IMR-90 (cell line): ENCODE measurements at regions not wholly inside any gene's neighbourhood (a gene's known extent, or its start where the extent isn't known, plus 50 kb on each side); places are given as distances from the start of the nearest gene placed in this dataset.

Source experiments
- ATAC-seq: fragments of 200-7000 bp; cut with Tn5 transposase; 2 replicates; pipeline ENCODE4 v1.9.1; 2020; ENCODE audit warnings: low read depth, mild to moderate bottlenecking, moderate library complexity
- BruUV-seq: library from RNA; stranded (reverse); fragments of 400-500 nt; replicated peaks from 2 replicates; lab custom pipeline; 2021; lab: Mats Ljungman, UMichigan
- CTCF ChIA-PET: fragments of 300-600 bp; formaldehyde crosslinking; extraction: SDS; loops from one replicate; lab custom pipeline; 2021; ENCODE audit warnings: antibody characterized with exemption; lab: Yijun Ruan, JAX
- POLR2A ChIA-PET: fragments of 300-600 bp; sonication (Branson Sonifier 250); formaldehyde crosslinking; loops from one replicate; lab custom pipeline; 2022; ENCODE audit warnings: antibody characterized with exemption; ENCODE audit not compliant: unreplicated experiment; lab: Charles Lee
- DNase-seq: peaks from one replicate; pipeline ENCODE4 v3.0.0; 2013
- H2AFZ ChIP-seq: replicated peaks from 2 replicates; pipeline ENCODE3; 2013; ENCODE audit warnings: low read length, mild to moderate bottlenecking; ENCODE audit not compliant: poor library complexity
- H2AK5ac ChIP-seq: 2 replicates; pipeline ENCODE4 v1.6.1; 2013; ENCODE audit warnings: low read depth, low read length, inconsistent platforms
- H2AK9ac ChIP-seq: replicated peaks from 2 replicates; pipeline ENCODE3; 2013; ENCODE audit warnings: mild to moderate bottlenecking, low read depth, low read length, moderate library complexity; ENCODE audit not compliant: poor library complexity
- H2BK120ac ChIP-seq: 2 replicates; pipeline ENCODE4 v1.6.1; 2013; ENCODE audit warnings: low read depth, low read length, inconsistent platforms
- H2BK15ac ChIP-seq: 3 replicates; pipeline ENCODE4 v1.6.1; 2013; ENCODE audit warnings: low read depth, low read length, inconsistent platforms
- H2BK20ac ChIP-seq: 2 replicates; pipeline ENCODE4 v1.6.1; 2013; ENCODE audit warnings: low read depth, mild to moderate bottlenecking, inconsistent platforms, low read length, moderate library complexity
- H2BK5ac ChIP-seq: 2 replicates; pipeline ENCODE4 v1.6.1; 2013; ENCODE audit warnings: mild to moderate bottlenecking, low read depth, low read length, inconsistent platforms; ENCODE audit not compliant: poor library complexity, severe bottlenecking
- H3K14ac ChIP-seq: replicated peaks from 2 replicates; pipeline ENCODE4 v1.6.1; 2013; ENCODE audit warnings: low read depth, low read length, inconsistent platforms
- H3K18ac ChIP-seq: 2 replicates; pipeline ENCODE4 v1.6.1; 2013; ENCODE audit warnings: low read depth, low read length, control low read depth
- H3K23ac ChIP-seq: 2 replicates; pipeline ENCODE4 v1.6.1; 2013; ENCODE audit warnings: low read depth, low read length, inconsistent platforms
- H3K27ac ChIP-seq: 2 replicates; pipeline ENCODE4 v1.5.1; 2013; ENCODE audit warnings: mild to moderate bottlenecking, control low read depth, low read length; ENCODE audit not compliant: insufficient read depth
- H3K27me3 ChIP-seq: 2 replicates; pipeline ENCODE4 v1.6.1; 2013; ENCODE audit warnings: low read length; ENCODE audit not compliant: control insufficient read depth, insufficient read depth
- H3K36me3 ChIP-seq: 2 replicates; pipeline ENCODE4 v1.6.1; 2013; ENCODE audit warnings: low read length, mixed read lengths; ENCODE audit not compliant: control insufficient read depth, insufficient read depth
- H3K4ac ChIP-seq: 2 replicates; pipeline ENCODE4 v1.6.1; 2013; ENCODE audit warnings: low read depth, low read length, inconsistent platforms
- H3K4me1 ChIP-seq: 2 replicates; pipeline ENCODE4 v1.6.1; 2013; ENCODE audit warnings: low read length, mixed read lengths; ENCODE audit not compliant: control insufficient read depth, insufficient read depth
- H3K4me2 ChIP-seq: 2 replicates; pipeline ENCODE4 v1.6.1; 2013; ENCODE audit warnings: low read depth, mild to moderate bottlenecking, control low read depth, low read length, moderate library complexity
- H3K4me3 ChIP-seq: 2 replicates; pipeline ENCODE4 v1.5.1; 2013; ENCODE audit warnings: low read depth, mild to moderate bottlenecking, control low read depth, low read length, moderate library complexity; ENCODE audit not compliant: insufficient read depth
- H3K56ac ChIP-seq: 2 replicates; pipeline ENCODE4 v1.6.1; 2013; ENCODE audit warnings: low read length, inconsistent platforms; ENCODE audit not compliant: insufficient read depth; ENCODE audit errors: extremely low read depth
- H3K79me1 ChIP-seq, 2 experiments: 2 replicates each; pipeline ENCODE4 v1.6.1; 2013; ENCODE audit warnings: low read length in 2 of 2, inconsistent platforms in 1 of 2, low read depth in 1 of 2
- H3K9ac ChIP-seq: 2 replicates; pipeline ENCODE4 v1.6.1; 2013; ENCODE audit warnings: low read depth, low read length, control low read depth
- H3K9me1 ChIP-seq: 2 replicates; pipeline ENCODE4 v1.6.1; 2013; ENCODE audit warnings: low read length, inconsistent platforms; ENCODE audit not compliant: insufficient read depth
- H3K9me3 ChIP-seq: 2 replicates; pipeline ENCODE4 v1.6.1; 2013; ENCODE audit warnings: low read length; ENCODE audit not compliant: control insufficient read depth, insufficient read depth
- H4K20me1 ChIP-seq: 2 replicates; pipeline ENCODE4 v1.6.1; 2013; ENCODE audit warnings: low read length, inconsistent platforms; ENCODE audit not compliant: insufficient read depth
- H4K5ac ChIP-seq: 2 replicates; pipeline ENCODE4 v1.6.1; 2013; ENCODE audit warnings: mild to moderate bottlenecking, low read depth, low read length, control low read depth
- H4K8ac ChIP-seq, 2 experiments: 2 replicates each; pipeline ENCODE4 v1.6.1; 2013; ENCODE audit warnings: low read depth in 2 of 2, low read length in 2 of 2, control low read depth in 1 of 2, inconsistent platforms in 1 of 2
- H4K91ac ChIP-seq: 2 replicates; pipeline ENCODE4 v1.6.1; 2013; ENCODE audit warnings: low read depth, low read length, inconsistent platforms; ENCODE audit not compliant: insufficient read depth
- WGBS, 2 experiments: methylation state at CpG; one replicate each; pipeline versions ENCODE4 v1.1.5 to v1.1.7; 2013; ENCODE audit warnings: missing lambda C conversion rate in 2 of 2; ENCODE audit not compliant: insufficient read length in 1 of 2; ENCODE audit errors: extremely low coverage in 2 of 2; 5-methylcytosine and 5-hydroxymethylcytosine counted together
- dilution Hi-C: fragments of 300-500 bp; cut with HindIII; formaldehyde crosslinking; loops from one replicate; pipeline ENCODE4 v1.14.3; 2018; ENCODE audit warnings: low sequenced_read_pairs; ENCODE audit not compliant: unreplicated experiment
- in situ Hi-C: fragments of 300-500 bp; cut with MboI; formaldehyde crosslinking; loops from 3 replicates; pipeline ENCODE4 v1.14.3; 2019; ENCODE audit warnings: low sequenced_read_pairs, inconsistent platforms, mixed read lengths
- intact Hi-C: fragments of 100-400 bp; cut with micrococcal nuclease; formaldehyde crosslinking; loops from 2 replicates; pipeline ENCODE4 v1.10.0; 2022
- TF ChIP-seq, protein P1 (sequence below): conservative IDR thresholded peaks from 2 replicates; pipeline ENCODE4 v1.5.1; 2012; ENCODE audit warnings: mild to moderate bottlenecking, low read depth, low read length, improper control_type of control experiment

DNA sequence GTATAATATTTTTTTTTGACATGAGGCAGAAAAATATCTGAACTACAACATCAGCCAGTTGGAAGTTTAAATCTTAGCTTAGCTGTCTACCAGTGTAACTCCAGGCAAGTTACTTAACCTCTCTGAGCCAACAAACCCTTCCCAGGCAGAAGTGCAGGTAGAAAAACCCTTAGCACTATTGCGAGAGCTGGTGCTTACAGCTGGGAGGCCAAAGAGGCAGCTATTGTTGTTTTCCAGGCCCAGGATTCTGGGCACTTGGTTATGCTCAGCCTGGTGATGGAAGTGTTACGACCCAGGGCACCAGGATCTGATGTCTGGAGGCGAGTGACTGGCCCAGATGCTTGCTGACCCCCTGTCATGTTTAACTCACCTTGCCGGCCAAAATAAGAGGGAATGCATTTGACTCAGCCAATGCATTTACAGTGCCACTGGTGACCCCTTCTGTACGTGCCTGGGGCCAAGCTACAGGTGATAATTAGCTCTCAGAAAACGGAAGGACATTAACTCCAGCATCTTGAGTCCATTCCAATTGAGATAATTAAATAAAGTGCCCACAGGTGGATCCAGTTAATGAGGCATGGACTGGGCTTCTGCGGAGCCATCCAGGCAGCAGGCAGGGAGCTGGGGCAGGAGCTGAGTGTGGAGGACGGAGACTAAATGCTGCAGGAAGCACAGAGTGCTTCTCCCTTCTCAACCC, 126.5 kb upstream of the HABP2 start:
- Histone ChIP-seq H2BK15ac (no peak overlapping the region), H3K56ac (no peak overlapping the region), H3K9ac (no peak overlapping the region), H4K91ac (no peak overlapping the region), H4K20me1 (no peaks in the 10 kb centered on the region), H2AFZ (no peak overlapping the region), H2AK5ac (no peak overlapping the region), H3K4ac (no peak overlapping the region), H4K5ac (no peak overlapping the region), H3K4me1 (no peaks in the 10 kb centered on the region), H3K27me3 (no peaks in the 10 kb centered on the region), H4K8ac (no peak overlapping the region), H3K14ac (no peak overlapping the region), H3K9me1 (no peaks in the 10 kb centered on the region), H3K9me3 (no peaks in the 10 kb centered on the region), H3K18ac (no peak overlapping the region), H3K4me3 (no peak overlapping the region), H2BK20ac (no peak overlapping the region), H2BK120ac (no peak overlapping the region), H3K27ac (no peak overlapping the region), H3K36me3 (no peaks in the 10 kb centered on the region), H3K79me1 (no peaks in the 10 kb centered on the region), H3K23ac (no peak overlapping the region), H2BK5ac (no peak overlapping the region), H3K4me2 (no peak overlapping the region), H2AK9ac (no peak overlapping the region)
- WGBS, 2 experiments = 54% methylated on average over 3 of the region's 8 CpGs; no CpG with 5 or more reads in 1 of the 2 experiments
- in situ Hi-C loops (no loop called here), dilution Hi-C loops (no loop called here), intact Hi-C loops (no loop called here)
- BruUV-seq = no TSS peak
- ChIA-PET POLR2A (no interaction called here), CTCF (no interaction called here)
- no peak for ATAC-seq
- no peak for DNase-seq
- TF ChIP-seq, protein P1, sequence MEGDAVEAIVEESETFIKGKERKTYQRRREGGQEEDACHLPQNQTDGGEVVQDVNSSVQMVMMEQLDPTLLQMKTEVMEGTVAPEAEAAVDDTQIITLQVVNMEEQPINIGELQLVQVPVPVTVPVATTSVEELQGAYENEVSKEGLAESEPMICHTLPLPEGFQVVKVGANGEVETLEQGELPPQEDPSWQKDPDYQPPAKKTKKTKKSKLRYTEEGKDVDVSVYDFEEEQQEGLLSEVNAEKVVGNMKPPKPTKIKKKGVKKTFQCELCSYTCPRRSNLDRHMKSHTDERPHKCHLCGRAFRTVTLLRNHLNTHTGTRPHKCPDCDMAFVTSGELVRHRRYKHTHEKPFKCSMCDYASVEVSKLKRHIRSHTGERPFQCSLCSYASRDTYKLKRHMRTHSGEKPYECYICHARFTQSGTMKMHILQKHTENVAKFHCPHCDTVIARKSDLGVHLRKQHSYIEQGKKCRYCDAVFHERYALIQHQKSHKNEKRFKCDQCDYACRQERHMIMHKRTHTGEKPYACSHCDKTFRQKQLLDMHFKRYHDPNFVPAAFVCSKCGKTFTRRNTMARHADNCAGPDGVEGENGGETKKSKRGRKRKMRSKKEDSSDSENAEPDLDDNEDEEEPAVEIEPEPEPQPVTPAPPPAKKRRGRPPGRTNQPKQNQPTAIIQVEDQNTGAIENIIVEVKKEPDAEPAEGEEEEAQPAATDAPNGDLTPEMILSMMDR = no peak
